IPS-15b (cell line): ENCODE measurements at regions not wholly inside any gene's neighbourhood (a gene's known extent, or its start where the extent isn't known, plus 50 kb on each side); places are given as distances from the start of the nearest gene placed in this dataset.

ENCODE experiments used
- H3K27me3 ChIP-seq: one replicate; pipeline ENCODE4 v1.6.1; 2013; ENCODE audit warnings: low read length; ENCODE audit not compliant: control insufficient read depth, insufficient read depth
- H3K36me3 ChIP-seq: one replicate; pipeline ENCODE4 v1.6.1; 2013; ENCODE audit warnings: low read length; ENCODE audit not compliant: control insufficient read depth, insufficient read depth
- H3K4me1 ChIP-seq: one replicate; pipeline ENCODE4 v1.6.1; 2013; ENCODE audit warnings: mild to moderate bottlenecking, low read length; ENCODE audit not compliant: control insufficient read depth, insufficient read depth
- H3K4me3 ChIP-seq: one replicate; pipeline ENCODE4 v1.5.1; 2013; ENCODE audit warnings: low read depth, low read length
- H3K9ac ChIP-seq: one replicate; pipeline ENCODE4 v1.6.1; 2013; ENCODE audit warnings: low read depth, mild to moderate bottlenecking, low read length
- H3K9me3 ChIP-seq: one replicate; pipeline ENCODE4 v1.6.1; 2013; ENCODE audit warnings: mild to moderate bottlenecking, low read length; ENCODE audit not compliant: control insufficient read depth, insufficient read depth

DNA sequence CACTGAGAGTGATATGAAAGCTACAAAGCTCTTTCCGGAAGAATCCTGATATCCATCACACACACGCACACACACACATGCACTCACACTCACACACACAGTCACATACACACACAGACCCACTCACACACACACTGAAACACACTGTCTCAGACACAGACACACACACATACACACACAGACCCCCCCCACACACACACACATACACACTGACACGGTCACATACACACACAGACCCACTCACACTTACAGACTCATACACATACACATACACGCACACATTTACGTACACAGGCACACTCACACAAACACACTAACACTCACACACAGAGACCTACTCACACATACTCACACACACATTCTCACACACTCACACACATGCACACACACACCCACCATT, 58.6 kb downstream of the LIG4 start:
- Histone ChIP-seq H3K9ac (no peak overlapping the region), H3K36me3 (no peaks in the 10 kb centered on the region), H3K27me3 (no peaks in the 10 kb centered on the region), H3K4me1 (no peaks in the 10 kb centered on the region), H3K4me3 (no peak overlapping the region), H3K9me3 (no peaks in the 10 kb centered on the region)

DNA sequence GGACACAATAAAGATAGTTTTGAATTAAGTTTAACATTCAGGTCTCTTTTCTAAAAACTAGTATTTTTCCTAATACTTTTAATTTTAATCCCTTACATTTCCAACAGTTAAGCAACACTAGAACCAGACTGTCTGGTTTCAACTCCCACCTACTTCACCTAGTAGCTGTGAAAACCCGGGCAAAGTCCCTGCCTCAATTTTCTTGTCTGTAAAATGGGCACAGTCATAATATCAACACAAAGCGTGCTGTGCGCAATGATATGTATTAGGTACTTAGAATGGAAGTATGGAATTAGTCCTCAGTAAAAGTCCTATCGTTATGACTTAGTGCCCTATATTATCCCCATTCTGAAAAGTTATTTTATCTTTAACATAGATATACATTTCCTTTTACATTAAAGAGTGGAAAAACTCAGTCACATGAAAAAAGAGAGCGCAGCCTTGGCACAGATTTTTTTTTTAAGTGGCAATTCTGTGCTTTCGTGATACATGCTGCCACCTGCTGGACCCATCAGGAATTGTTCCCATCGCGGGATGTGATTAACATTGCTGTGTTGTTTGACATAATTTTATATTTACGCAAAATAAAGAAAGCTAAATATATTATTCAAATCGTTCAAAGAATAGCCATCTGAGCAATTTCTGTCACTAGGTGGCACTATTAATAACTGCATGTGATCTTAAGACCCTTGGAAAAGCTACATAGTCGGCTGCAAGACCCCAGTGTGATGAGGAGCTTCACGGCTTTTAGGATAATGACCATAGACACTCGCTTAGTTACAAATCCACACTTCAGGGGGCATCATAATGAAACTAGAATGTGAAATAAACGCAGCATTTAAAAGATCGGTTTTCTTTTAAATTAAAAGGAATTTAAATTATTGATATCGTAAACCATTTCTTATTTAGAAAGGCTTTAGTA, 59.9 kb downstream of the LIG4 start:
- Histone ChIP-seq H3K36me3 (no peaks in the 10 kb centered on the region), H3K4me1 (no peaks in the 10 kb centered on the region), H3K9ac (no peak overlapping the region), H3K4me3 (no peak overlapping the region), H3K9me3 (no peaks in the 10 kb centered on the region), H3K27me3 (no peaks in the 10 kb centered on the region)

DNA sequence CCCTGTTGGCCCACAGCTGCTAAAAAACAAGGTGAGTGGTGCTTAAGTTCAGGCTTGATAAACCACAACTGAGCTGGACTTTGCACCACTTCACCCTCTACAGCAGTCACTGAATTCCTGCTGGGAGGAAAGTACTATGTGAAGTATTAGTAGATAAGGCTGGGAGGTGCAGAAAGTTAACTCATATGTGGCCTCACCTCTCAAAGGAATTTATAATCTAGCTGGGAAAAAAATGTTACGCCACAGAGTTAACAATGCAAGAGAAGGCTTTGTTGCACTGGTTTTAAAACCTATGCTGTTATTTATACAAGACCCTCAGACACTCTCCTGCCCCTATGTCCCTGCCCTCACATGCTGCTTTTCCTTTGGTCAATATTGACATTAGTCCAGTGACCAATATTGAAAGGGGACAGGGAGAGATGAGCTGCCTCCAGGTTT, 60.9 kb downstream of the LIG4 start:
- H3K36me3 ChIP-seq = no peaks in the 10 kb centered on the region

DNA sequence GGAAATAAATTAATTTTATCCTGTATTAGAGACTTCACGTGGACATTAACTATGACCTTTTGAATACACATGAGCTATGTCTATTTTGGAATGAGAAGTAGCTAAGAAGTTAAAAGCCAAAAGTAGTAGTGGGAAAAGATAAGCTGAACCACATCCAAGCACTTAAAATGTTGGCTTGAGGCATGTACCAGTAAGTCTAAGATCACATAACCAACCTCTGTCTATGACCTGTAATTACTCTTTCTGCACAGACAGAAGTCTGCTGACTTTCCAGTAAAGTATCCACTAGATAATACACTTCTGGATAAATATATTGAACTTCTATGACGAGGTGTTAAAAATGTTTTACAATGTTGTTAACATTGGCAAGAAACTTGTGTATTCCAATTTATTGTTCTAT, 68.7 kb downstream of the LIG4 start:
- Histone ChIP-seq H3K36me3 (no peaks in the 10 kb centered on the region), H3K27me3 (no peaks in the 10 kb centered on the region), H3K9me3 (no peaks in the 10 kb centered on the region), H3K4me1 (no peaks in the 10 kb centered on the region), H3K9ac (no peak overlapping the region), H3K4me3 (no peak overlapping the region)

More for the DNA sequence above, 60.9 kb downstream of the LIG4 start:
- no peak overlapping the region for H3K9ac ChIP-seq
- H3K27me3 ChIP-seq = no peaks in the 10 kb centered on the region
- no peaks in the 10 kb centered on the region for H3K9me3 ChIP-seq
- H3K4me3 ChIP-seq = no peak overlapping the region
- no peaks in the 10 kb centered on the region for H3K4me1 ChIP-seq

DNA sequence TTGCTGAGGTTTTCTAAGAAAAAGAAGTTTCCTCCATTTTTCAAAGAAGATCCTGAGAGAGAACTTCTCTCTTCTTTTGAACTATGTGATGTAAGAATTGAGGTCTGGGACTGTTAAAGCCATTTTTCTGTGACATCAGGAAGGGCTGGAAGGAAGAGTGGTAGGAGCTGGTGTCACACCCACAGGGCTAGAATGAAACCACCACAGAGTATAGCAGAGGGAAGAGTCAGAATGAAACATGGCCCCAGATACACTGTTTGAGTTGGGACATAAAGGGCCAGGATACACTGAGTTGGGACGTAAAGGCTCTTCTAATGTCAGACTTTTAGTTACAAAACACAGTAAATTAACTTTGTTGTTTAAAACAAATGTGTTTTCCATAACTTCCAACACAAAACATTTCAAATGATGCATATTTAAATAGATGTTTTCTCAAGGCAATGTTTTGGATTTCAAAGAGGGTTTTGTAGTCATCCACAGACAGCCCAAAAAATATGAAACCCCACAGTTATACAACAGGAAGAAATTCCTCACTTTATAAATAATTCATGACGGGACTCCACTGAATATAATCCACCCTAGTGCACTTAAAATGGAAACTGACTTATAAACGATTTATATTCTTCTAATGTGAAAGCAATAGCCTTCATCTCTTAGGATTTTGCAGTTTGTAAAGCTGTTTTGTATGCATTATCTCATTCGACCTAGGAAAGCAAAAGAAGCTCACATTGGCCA, 72.5 kb downstream of the LIG4 start:
- no peaks in the 10 kb centered on the region for H3K9me3 ChIP-seq
- no peak overlapping the region for H3K9ac ChIP-seq
- no peaks in the 10 kb centered on the region for H3K4me1 ChIP-seq
- no peaks in the 10 kb centered on the region for H3K36me3 ChIP-seq
- H3K4me3 ChIP-seq = no peak overlapping the region
- H3K27me3 ChIP-seq = no peaks in the 10 kb centered on the region

DNA sequence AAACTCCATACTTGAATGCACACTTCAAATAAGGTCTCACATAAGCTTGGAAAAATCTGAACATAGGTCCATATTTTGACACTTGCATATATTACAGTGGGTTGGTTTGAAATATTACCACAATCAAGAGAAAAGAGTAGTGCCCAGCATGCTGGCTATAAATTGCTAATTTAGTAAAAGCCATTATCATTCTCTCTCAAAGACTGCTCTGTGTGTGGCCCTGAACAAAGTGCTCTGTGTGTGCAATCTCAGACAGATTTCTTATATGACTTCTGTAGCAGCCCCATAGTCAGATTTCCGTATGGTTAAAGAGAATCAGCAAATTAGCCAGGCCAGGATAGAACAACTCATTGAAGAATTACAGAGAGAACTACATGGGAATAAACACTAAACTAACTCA, 78.2 kb downstream of the LIG4 start:
- Histone ChIP-seq H3K27me3 (no peaks in the 10 kb centered on the region), H3K9ac (no peak overlapping the region), H3K36me3 (no peaks in the 10 kb centered on the region), H3K4me3 (no peak overlapping the region), H3K9me3 (no peaks in the 10 kb centered on the region), H3K4me1 (no peaks in the 10 kb centered on the region)

DNA sequence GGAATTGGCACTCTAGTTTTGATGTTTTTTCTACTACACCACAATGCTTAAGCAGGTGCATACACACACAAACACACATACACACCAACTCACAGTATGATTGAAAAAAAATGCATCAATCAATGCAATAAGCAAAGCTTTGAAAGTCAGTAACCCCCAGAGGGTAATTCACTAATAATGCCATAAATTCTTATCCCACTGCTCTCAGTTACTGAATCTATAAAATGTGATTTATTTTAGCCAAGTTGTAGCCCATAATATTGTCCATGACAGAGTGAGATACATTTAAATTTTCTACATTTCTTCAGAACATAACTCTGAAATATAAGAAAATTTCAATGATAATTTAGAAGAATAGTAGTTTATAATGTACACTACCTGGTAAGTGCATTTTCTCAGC, 87.9 kb downstream of the LIG4 start:
- no peaks in the 10 kb centered on the region for H3K4me1 ChIP-seq
- no peaks in the 10 kb centered on the region for H3K27me3 ChIP-seq
- no peaks in the 10 kb centered on the region for H3K36me3 ChIP-seq
- H3K9ac ChIP-seq = no peak overlapping the region
- H3K4me3 ChIP-seq = no peak overlapping the region
- no peaks in the 10 kb centered on the region for H3K9me3 ChIP-seq

DNA sequence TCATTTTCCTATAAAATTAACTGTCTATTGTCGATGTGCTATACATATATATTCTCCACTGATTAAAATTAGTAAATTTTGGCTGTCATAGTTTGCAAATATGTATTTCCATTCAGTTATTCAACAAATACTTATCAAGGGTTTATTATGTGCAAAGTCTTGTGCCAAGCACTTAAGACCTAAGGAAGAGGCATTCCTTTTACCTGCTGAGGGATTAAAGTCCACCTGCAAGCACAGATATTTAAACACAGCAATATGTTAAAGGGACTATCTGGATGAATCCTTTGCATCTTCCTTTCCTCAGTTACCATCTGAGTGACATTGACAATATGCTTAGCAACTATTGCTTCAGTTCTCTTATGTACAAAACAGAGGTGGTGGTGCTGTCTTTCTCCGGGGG, 89.3 kb downstream of the LIG4 start:
- H3K9ac ChIP-seq = no peak overlapping the region
- H3K36me3 ChIP-seq = no peaks in the 10 kb centered on the region
- no peaks in the 10 kb centered on the region for H3K9me3 ChIP-seq
- no peaks in the 10 kb centered on the region for H3K27me3 ChIP-seq
- H3K4me3 ChIP-seq = no peak overlapping the region
- H3K4me1 ChIP-seq = no peaks in the 10 kb centered on the region

DNA sequence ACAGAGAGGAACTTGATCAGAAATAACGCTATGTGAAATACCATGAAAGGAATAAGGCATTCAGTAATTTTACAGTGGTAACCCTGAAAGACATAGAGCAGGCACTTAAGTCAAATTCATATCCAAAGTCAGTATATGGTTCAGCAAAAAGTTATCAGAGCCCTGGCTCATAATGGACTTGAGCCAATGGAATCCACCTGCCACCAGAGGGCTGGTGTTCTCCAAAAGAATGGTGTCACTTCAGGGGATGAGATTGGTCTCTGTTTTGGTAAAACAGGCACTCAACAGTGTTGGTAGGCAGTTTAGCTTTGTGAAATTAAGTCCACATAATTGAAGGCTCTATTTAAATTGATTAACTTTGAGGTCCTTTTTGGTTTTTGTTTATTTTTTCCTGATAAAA, 93.9 kb downstream of the LIG4 start:
- H3K36me3 ChIP-seq = no peaks in the 10 kb centered on the region
- no peaks in the 10 kb centered on the region for H3K9me3 ChIP-seq
- no peaks in the 10 kb centered on the region for H3K27me3 ChIP-seq
- H3K4me1 ChIP-seq = peaks cover 3% of the 10 kb centered on the region
- no peak overlapping the region for H3K4me3 ChIP-seq
- no peak overlapping the region for H3K9ac ChIP-seq

DNA sequence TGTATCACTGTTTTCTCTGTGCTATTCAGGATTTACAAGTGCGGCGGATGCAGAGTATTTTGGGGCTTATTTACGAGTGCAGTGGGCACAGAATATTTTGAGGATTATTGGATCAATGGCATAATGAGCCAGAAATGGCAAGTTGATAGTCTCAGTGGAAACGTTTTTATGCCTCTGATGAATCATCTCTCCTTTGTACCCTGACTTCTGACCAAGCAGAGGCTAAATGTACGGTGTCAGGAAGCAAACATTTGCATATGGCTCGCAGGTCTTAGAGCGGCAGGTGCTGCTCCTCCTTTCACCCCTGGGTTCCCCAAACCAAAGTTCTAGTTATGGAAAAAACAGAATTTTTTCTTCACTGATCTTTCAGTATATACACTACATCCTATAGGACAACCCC, 94.5 kb downstream of the LIG4 start:
- H3K36me3 ChIP-seq = no peaks in the 10 kb centered on the region
- no peaks in the 10 kb centered on the region for H3K27me3 ChIP-seq
- no peaks in the 10 kb centered on the region for H3K9me3 ChIP-seq
- H3K4me3 ChIP-seq = no peak overlapping the region
- peaks cover 3% of the 10 kb centered on the region for H3K4me1 ChIP-seq
- no peak overlapping the region for H3K9ac ChIP-seq

DNA sequence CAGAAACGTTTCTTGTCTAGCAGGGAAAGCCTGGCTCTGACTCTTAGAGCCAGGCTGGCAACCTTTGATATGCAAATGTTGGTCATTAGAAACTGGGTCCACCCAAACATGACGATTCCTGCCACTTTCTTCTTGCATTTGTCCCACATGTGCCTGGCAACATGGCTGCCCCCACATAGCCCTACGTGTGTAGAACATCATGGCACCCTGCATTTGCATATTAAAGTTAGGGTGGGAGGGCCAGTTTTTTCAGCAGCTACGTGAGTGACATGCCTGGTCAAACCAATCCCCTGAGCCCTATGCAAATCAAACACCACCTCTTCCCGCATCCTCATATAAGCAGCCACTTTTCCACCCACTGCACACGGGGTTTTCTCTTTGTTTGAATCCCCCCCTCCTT, 95.0 kb downstream of the LIG4 start:
- Histone ChIP-seq H3K9me3 (no peaks in the 10 kb centered on the region), H3K27me3 (no peaks in the 10 kb centered on the region), H3K4me3 (no peak overlapping the region), H3K9ac (no peak overlapping the region), H3K36me3 (no peaks in the 10 kb centered on the region), H3K4me1 (peaks cover 3% of the 10 kb centered on the region)

DNA sequence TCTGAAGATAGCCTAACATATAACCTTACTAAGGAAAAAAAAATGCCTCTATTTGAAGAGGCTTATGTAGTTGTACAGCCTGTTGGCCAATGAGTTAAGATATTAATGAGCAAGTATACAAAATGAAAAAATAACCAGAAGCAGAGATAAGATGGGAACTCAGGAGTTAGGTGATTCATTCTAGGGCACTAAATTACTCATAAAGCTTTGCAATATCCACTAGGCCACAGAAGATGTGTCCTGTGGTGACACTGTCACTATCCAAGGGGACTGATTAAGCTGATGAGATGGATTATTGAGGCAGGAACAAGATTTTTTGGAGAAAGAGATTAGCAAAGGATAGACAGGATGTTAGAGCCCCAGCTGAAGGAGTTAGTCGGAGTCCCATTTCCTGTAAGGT, 99.6 kb downstream of the LIG4 start:
- Histone ChIP-seq H3K36me3 (no peaks in the 10 kb centered on the region), H3K9me3 (no peaks in the 10 kb centered on the region), H3K4me1 (peaks cover 3% of the 10 kb centered on the region), H3K4me3 (no peak overlapping the region), H3K27me3 (no peaks in the 10 kb centered on the region), H3K9ac (no peak overlapping the region)
